CD14-positive monocyte (primary cell): ENCODE measurements at regions not wholly inside any gene's neighbourhood (a gene's known extent, or its start where the extent isn't known, plus 50 kb on each side); places are given as distances from the start of the nearest gene placed in this dataset.

Experiments
- DNase-seq, 3 donors: peaks; one replicate each; pipeline ENCODE4 v3.0.0-alpha.2; 2011 to 2022
- H2AFZ ChIP-seq: 2 replicates; pipeline ENCODE4 v1.6.0; 2012; ENCODE audit warnings: mild to moderate bottlenecking, low read depth, low read length, inconsistent platforms; ENCODE audit not compliant: insufficient read depth, poor library complexity, severe bottlenecking
- H3K27ac ChIP-seq, 2 donors: 1 replicate in 1 of 2; 2 replicates in 1 of 2; pipeline ENCODE4 v1.5.1; 2012 to 2013; ENCODE audit warnings: low read length in 2 of 2, control low read depth in 1 of 2, inconsistent platforms in 1 of 2, low read depth in 1 of 2, mild to moderate bottlenecking in 1 of 2
- H3K27me3 ChIP-seq, 2 donors: one replicate each; pipeline versions ENCODE4 v1.6.0 to v1.6.1; 2011 to 2013; ENCODE audit warnings: low read length in 2 of 2; ENCODE audit not compliant: control insufficient read depth in 2 of 2, insufficient read depth in 2 of 2
- H3K36me3 ChIP-seq, 2 donors: replicated peaks in 1 of 2; 1 replicate in 1 of 2; 2 replicates in 1 of 2; pipeline versions ENCODE4 v1.5.1 to v1.6.1; 2012 to 2013; ENCODE audit warnings: low read length in 2 of 2, control low read depth in 1 of 2, inconsistent platforms in 1 of 2, mild to moderate bottlenecking in 1 of 2; ENCODE audit not compliant: insufficient read depth in 2 of 2, control insufficient read depth in 1 of 2
- H3K4me1 ChIP-seq, 2 donors: 1 replicate in 1 of 2; 2 replicates in 1 of 2; pipeline versions ENCODE4 v1.5.1 to v1.6.1; 2012 to 2013; ENCODE audit warnings: low read length in 2 of 2, control low read depth in 1 of 2, inconsistent platforms in 1 of 2, mild to moderate bottlenecking in 1 of 2, moderate library complexity in 1 of 2; ENCODE audit not compliant: insufficient read depth in 2 of 2, control insufficient read depth in 1 of 2
- H3K4me2 ChIP-seq: replicated peaks from 2 replicates; pipeline ENCODE3; 2012; ENCODE audit warnings: low read length, moderate library complexity, mild to moderate bottlenecking; ENCODE audit not compliant: poor library complexity, severe bottlenecking; ENCODE audit errors: extremely low read depth
- H3K4me3 ChIP-seq, 3 experiments: fragments of 200-600 bp in 1 of 3; sonication (generic) in 1 of 3; replicated peaks in 1 of 3; 1 replicate in 2 of 3; 2 replicates in 1 of 3; pipeline ENCODE4 v1.5.1; 2011 to 2013; ENCODE audit warnings: low read length in 3 of 3, mild to moderate bottlenecking in 3 of 3, control low read depth in 2 of 3, low read depth in 2 of 3, inconsistent platforms in 1 of 3, moderate library complexity in 1 of 3
- H3K79me2 ChIP-seq: 2 replicates; pipeline ENCODE4 v1.6.0; 2012; ENCODE audit warnings: mild to moderate bottlenecking, control low read depth, inconsistent platforms, low read length, moderate library complexity; ENCODE audit not compliant: insufficient read depth
- H3K9ac ChIP-seq: 2 replicates; pipeline ENCODE4 v1.6.0; 2017; ENCODE audit warnings: low read length, mild to moderate bottlenecking; ENCODE audit not compliant: insufficient read depth, poor library complexity, severe bottlenecking
- H3K9me3 ChIP-seq, 2 donors: replicated peaks in 1 of 2; 1 replicate in 1 of 2; 2 replicates in 1 of 2; pipeline versions ENCODE4 v1.5.1 to v1.6.1; 2012 to 2013; ENCODE audit warnings: low read length in 2 of 2, control low read depth in 1 of 2; ENCODE audit not compliant: control insufficient read depth in 1 of 2, insufficient read depth in 1 of 2
- H4K20me1 ChIP-seq: 2 replicates; pipeline ENCODE4 v1.6.0; 2012; ENCODE audit warnings: mild to moderate bottlenecking, low read length, control low read depth, moderate library complexity; ENCODE audit not compliant: insufficient read depth
- H3K27ac Mint-ChIP-seq, 7 donors: one replicate each; pipeline ENCODE4 v1.8.0; 2020; ENCODE audit warnings: mild to moderate bottlenecking in 7 of 7, mixed read lengths in 7 of 7, moderate library complexity in 6 of 7, inconsistent platforms in 2 of 7
- H3K27me3 Mint-ChIP-seq, 3 donors: one replicate each; pipeline ENCODE4 v1.8.0; 2021 to 2022; ENCODE audit warnings: low read depth in 3 of 3, mild to moderate bottlenecking in 3 of 3, mixed read lengths in 3 of 3, moderate library complexity in 3 of 3, inconsistent platforms in 1 of 3
- H3K36me3 Mint-ChIP-seq, 2 donors: one replicate each; pipeline ENCODE4 v1.8.0; 2020; ENCODE audit warnings: mixed read lengths in 2 of 2, inconsistent platforms in 1 of 2, mild to moderate bottlenecking in 1 of 2
- H3K4me1 Mint-ChIP-seq: one replicate; pipeline ENCODE4 v1.8.0; 2020; ENCODE audit warnings: mild to moderate bottlenecking, mixed read lengths
- H3K4me3 Mint-ChIP-seq, 2 donors: one replicate each; pipeline ENCODE4 v1.8.0; 2020; ENCODE audit warnings: mild to moderate bottlenecking in 2 of 2, mixed read lengths in 2 of 2, moderate library complexity in 1 of 2
- H3K9me3 Mint-ChIP-seq, 7 donors: one replicate each; pipeline ENCODE4 v1.8.0; 2020 to 2022; ENCODE audit warnings: mixed read lengths in 7 of 7, mild to moderate bottlenecking in 6 of 7, moderate library complexity in 6 of 7, inconsistent platforms in 2 of 7
- CTCF ChIP-seq: fragments of 200-600 bp; IDR thresholded peaks from one replicate; pipeline ENCODE4 v1.8.0; 2022; ENCODE audit warnings: antibody characterized with exemption, mild to moderate bottlenecking
- WGBS: methylation state at CpG from one replicate; pipeline ENCODE4 v1.1.5; 2013; ENCODE audit warnings: missing lambda C conversion rate; ENCODE audit not compliant: insufficient coverage; 5-methylcytosine and 5-hydroxymethylcytosine counted together
- intact Hi-C, 2 donors: fragments of 100-400 bp; cut with micrococcal nuclease; formaldehyde crosslinking; loops; one replicate each; pipeline versions ENCODE4 v1.15.0 to v1.15.1; 2023

- TF ChIP-seq CTCF, result no peak
- no CpG with 5 or more reads among the region's 1 CpG for WGBS
Measured at GRCh38 chr5:40210694-40211093, 469.0 kb upstream of the PTGER4 start.

GRCh38 chr5:40206030-40206429, 473.7 kb upstream of the PTGER4 start:
- no peak overlapping the region for H2AFZ ChIP-seq
- no peak overlapping the region for H3K4me3 Mint-ChIP-seq

More at GRCh38 chr5:40210694-40211093, 469.0 kb upstream of the PTGER4 start:
- Histone ChIP-seq H3K79me2 (no peaks in the 10 kb centered on the region), H2AFZ (no peak overlapping the region), H3K4me2 (no peak overlapping the region), H3K27ac (no peak overlapping the region), H3K9ac (no peak overlapping the region), H3K9me3 (no peaks in the 10 kb centered on the region), H3K4me3 (no peak overlapping the region), H3K4me1 (no peaks in the 10 kb centered on the region), H3K36me3 (no peaks in the 10 kb centered on the region), H3K27me3 (no peaks in the 10 kb centered on the region), H4K20me1 (no peaks in the 10 kb centered on the region)
- DNase-seq, result no peak
- Mint-ChIP-seq H3K4me3 (no peak overlapping the region), H3K27ac (no peak overlapping the region), H3K9me3 (no peaks in the 10 kb centered on the region), H3K4me1 (no peaks in the 10 kb centered on the region), H3K36me3 (no peaks in the 10 kb centered on the region), H3K27me3 (no peaks in the 10 kb centered on the region)
- intact Hi-C loops, result no loop called here

More at GRCh38 chr5:40206030-40206429, 473.7 kb upstream of the PTGER4 start:
- Mint-ChIP-seq H3K27me3 (no peaks in the 10 kb centered on the region), H3K36me3 (no peaks in the 10 kb centered on the region), H3K9me3 (peaks cover 0 to 3% (median 0%) of the 10 kb centered on the region in 7 donors), H3K27ac (no peak overlapping the region), H3K4me1 (no peaks in the 10 kb centered on the region)
- Histone ChIP-seq H3K27me3 (no peaks in the 10 kb centered on the region), H3K9me3 (no peaks in the 10 kb centered on the region), H3K36me3 (no peaks in the 10 kb centered on the region), H3K4me2 (no peak overlapping the region), H3K79me2 (no peaks in the 10 kb centered on the region), H3K9ac (no peak overlapping the region), H4K20me1 (no peaks in the 10 kb centered on the region), H3K27ac (no peak overlapping the region), H3K4me1 (no peaks in the 10 kb centered on the region), H3K4me3 (no peak overlapping the region)
- no CpG with 5 or more reads among the region's 2 CpGs for WGBS
- no peak for TF ChIP-seq CTCF
- intact Hi-C loops, result no loop called here
- DNase-seq, result no peak
